Effector memory CD4-positive, alpha-beta T cell (primary cell): ENCODE measurements at regions not wholly inside any gene's neighbourhood (a gene's known extent, or its start where the extent isn't known, plus 50 kb on each side); places are given as distances from the start of the nearest gene placed in this dataset.

Experiments used
- DNase-seq, 3 donors: peaks; one replicate each; pipeline ENCODE4 v3.0.0-alpha.2; 2020
- H3K27ac ChIP-seq: 2 replicates; pipeline ENCODE4 v1.7.0; 2013; ENCODE audit warnings: mild to moderate bottlenecking, low read length, moderate library complexity; ENCODE audit not compliant: insufficient read depth, poor library complexity, severe bottlenecking
- H3K27me3 ChIP-seq: replicated peaks from 2 replicates; pipeline ENCODE4 v1.7.0; 2013; ENCODE audit warnings: mild to moderate bottlenecking, low read length; ENCODE audit not compliant: insufficient read depth, control insufficient read depth, poor library complexity, severe bottlenecking
- H3K36me3 ChIP-seq: 2 replicates; pipeline ENCODE4 v1.7.0; 2013; ENCODE audit warnings: mild to moderate bottlenecking, low read length, moderate library complexity; ENCODE audit not compliant: control insufficient read depth, insufficient read depth
- H3K4me1 ChIP-seq: 2 replicates; pipeline ENCODE4 v1.7.0; 2013; ENCODE audit warnings: low read length, mild to moderate bottlenecking; ENCODE audit not compliant: control insufficient read depth, insufficient read depth, poor library complexity, severe bottlenecking
- H3K4me3 ChIP-seq: 2 replicates; pipeline ENCODE4 v1.7.0; 2013; ENCODE audit warnings: low read length, low read depth, mild to moderate bottlenecking; ENCODE audit not compliant: insufficient read depth, poor library complexity, severe bottlenecking
- H3K9me3 ChIP-seq: 2 replicates; pipeline ENCODE4 v1.7.0; 2013; ENCODE audit warnings: mild to moderate bottlenecking, low read length, moderate library complexity; ENCODE audit not compliant: control insufficient read depth

GRCh38 chr1:201769966-201770365 is 59.0 kb upstream of the IPO9 start:
- no peak for DNase-seq
- H3K27ac ChIP-seq: no peak overlapping the region
- no peaks in the 10 kb centered on the region for H3K27me3 ChIP-seq
- H3K4me1 ChIP-seq: no peaks in the 10 kb centered on the region
- H3K9me3 ChIP-seq: no peaks in the 10 kb centered on the region
- no peaks in the 10 kb centered on the region for H3K36me3 ChIP-seq
- no peak overlapping the region for H3K4me3 ChIP-seq

DNA sequence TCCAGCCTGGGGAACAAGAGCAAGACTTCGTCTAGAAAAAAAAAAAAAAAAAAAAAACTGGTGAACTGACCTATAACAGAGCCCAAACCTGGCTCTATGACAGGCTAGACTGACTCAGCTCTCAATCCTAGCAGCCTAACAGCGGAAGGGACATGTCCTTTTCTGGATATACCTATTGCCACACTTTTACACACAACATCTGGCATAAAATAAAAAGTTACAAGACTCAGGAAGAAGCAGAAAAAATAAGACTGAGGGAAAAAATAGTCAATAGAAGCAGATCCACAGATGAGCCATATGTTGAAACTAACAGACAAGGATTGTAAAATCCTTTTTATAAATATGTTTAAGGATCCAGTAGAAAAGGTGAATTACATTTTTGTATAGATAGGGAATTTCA is 57.5 kb upstream of the IPO9 start:
- no peak for DNase-seq
- Histone ChIP-seq H3K4me1 (no peaks in the 10 kb centered on the region), H3K36me3 (no peaks in the 10 kb centered on the region), H3K27ac (no peak overlapping the region), H3K4me3 (no peak overlapping the region), H3K9me3 (no peaks in the 10 kb centered on the region), H3K27me3 (no peaks in the 10 kb centered on the region)

DNA sequence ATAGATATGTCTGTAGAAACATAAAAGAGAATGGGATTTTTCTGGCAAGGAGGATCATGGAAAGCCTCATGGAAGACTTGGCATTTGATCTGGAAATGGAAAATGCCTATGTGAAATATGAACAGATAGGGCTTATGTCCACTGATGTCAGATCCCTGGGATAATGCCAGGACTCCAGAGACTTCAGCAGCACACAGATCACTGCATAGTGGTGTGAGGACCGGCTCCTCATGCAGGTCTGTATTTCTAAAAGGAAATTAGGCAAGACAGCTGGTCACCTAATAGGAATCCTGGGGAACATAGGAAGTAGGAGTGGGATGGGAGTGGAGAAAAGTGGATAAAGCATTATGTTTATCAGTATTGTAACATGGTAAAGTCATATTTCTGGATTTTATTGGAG is 56.8 kb upstream of the IPO9 start:
- Histone ChIP-seq H3K27me3 (no peaks in the 10 kb centered on the region), H3K4me1 (no peaks in the 10 kb centered on the region)
- no peak for DNase-seq

GRCh38 chr1:201773764-201774163 is 55.2 kb upstream of the IPO9 start:
- Histone ChIP-seq H3K27me3 (no peaks in the 10 kb centered on the region), H3K4me1 (no peaks in the 10 kb centered on the region), H3K36me3 (no peaks in the 10 kb centered on the region), H3K27ac (no peak overlapping the region), H3K9me3 (no peaks in the 10 kb centered on the region), H3K4me3 (no peak overlapping the region)
- no peak for DNase-seq

More for the DNA sequence above, 56.8 kb upstream of the IPO9 start:
- Histone ChIP-seq H3K27ac (no peak overlapping the region), H3K4me3 (no peak overlapping the region), H3K36me3 (no peaks in the 10 kb centered on the region), H3K9me3 (no peaks in the 10 kb centered on the region)

DNA sequence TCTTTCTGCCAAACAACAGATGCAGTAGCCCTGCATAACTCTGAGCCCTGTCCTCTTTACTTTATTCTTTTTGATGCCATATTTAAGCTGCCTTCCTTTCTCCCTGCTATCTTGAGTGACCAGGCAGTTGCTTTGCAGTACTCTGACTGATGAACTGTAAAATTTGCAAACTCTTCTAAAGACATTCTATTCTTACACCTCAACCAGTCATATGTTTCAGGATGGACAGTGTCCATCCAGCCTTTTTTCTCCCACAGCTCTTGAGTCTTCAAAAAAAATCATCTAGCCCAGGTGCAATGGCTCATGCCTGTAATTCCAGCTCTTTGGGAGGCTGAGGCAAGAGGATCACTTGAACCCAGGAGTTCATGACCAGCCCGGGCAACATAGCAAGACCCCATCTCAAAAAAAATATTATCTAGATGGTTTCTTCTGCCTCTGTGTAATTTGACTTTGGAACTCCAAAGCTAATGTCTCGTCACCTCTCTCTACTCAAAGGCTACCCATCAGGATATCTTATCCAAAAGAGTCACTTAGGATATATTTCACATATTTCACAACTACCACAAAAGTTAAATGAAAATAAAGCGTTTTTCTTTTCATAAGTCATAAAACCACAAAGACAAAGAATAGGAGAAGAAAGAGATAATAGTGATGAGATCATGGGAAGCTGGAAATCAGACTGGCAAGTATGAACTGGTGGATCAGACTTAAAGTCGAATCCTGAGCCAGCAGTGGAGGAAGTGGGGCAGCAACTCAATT is 54.6 kb upstream of the IPO9 start:
- no peak for DNase-seq
- H3K27ac ChIP-seq: no peak overlapping the region

GRCh38 chr1:201774983-201775344 is 54.0 kb upstream of the IPO9 start:
- no peaks in the 10 kb centered on the region for H3K9me3 ChIP-seq
- H3K27me3 ChIP-seq: no peaks in the 10 kb centered on the region
- DNase-seq: no peak
- no peak overlapping the region for H3K27ac ChIP-seq
- no peak overlapping the region for H3K4me3 ChIP-seq
- H3K4me1 ChIP-seq: no peaks in the 10 kb centered on the region
- no peaks in the 10 kb centered on the region for H3K36me3 ChIP-seq

More for the DNA sequence above, 54.6 kb upstream of the IPO9 start:
- Histone ChIP-seq H3K27me3 (no peaks in the 10 kb centered on the region), H3K9me3 (no peaks in the 10 kb centered on the region), H3K4me3 (no peak overlapping the region), H3K4me1 (no peaks in the 10 kb centered on the region), H3K36me3 (no peaks in the 10 kb centered on the region)

DNA sequence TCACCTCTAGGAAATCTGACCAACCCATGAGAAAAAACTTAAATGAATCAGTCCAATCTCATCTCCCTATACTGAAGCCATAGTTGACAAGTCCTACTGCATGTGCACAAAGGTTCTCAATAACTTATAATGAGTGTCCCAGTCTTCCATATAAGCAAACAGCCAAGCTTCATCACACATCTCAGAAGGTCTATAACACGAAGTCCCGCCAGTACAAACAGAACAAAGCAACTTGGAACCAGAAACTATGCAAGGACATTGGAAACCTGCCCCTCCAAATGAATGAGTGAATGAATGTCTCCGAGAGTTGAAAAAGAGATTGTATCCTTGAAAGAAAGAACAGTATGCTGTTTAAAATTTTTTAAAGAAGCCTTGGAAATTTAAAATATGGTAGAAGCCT is 53.6 kb upstream of the IPO9 start:
- no peak for DNase-seq
- Histone ChIP-seq H3K36me3 (no peaks in the 10 kb centered on the region), H3K4me3 (no peak overlapping the region), H3K27me3 (no peaks in the 10 kb centered on the region), H3K9me3 (no peaks in the 10 kb centered on the region), H3K27ac (no peak overlapping the region), H3K4me1 (no peaks in the 10 kb centered on the region)

- no peak overlapping the region for H3K27ac ChIP-seq
- no peaks in the 10 kb centered on the region for H3K4me1 ChIP-seq
Observed at GRCh38 chr1:201778279-201779065, 50.5 kb upstream of the IPO9 start.

More at GRCh38 chr1:201778279-201779065, 50.5 kb upstream of the IPO9 start:
- no peaks in the 10 kb centered on the region for H3K9me3 ChIP-seq
- no peaks in the 10 kb centered on the region for H3K27me3 ChIP-seq
- DNase-seq: no peak
- H3K36me3 ChIP-seq: peaks cover 4% of the 10 kb centered on the region
- no peak overlapping the region for H3K4me3 ChIP-seq
